Thyroid gland (tissue), 4 donors: ENCODE measurements at regions not wholly inside any gene's neighbourhood (a gene's known extent, or its start where the extent isn't known, plus 50 kb on each side); places are given as distances from the start of the nearest gene placed in this dataset.

Source experiments
- DNase-seq, 2 donors: peaks; one replicate each; pipeline ENCODE4 v3.0.0-alpha.2; 2019
- H3K27ac ChIP-seq, 3 donors: fragments of 200-600 bp; sonication (generic); 1 replicate in 2 of 3; 2 replicates in 1 of 3; pipeline ENCODE4 v1.5.1; 2016 to 2019; ENCODE audit warnings: mild to moderate bottlenecking in 1 of 3, moderate library complexity in 1 of 3
- H3K27me3 ChIP-seq: fragments of 200-600 bp; sonication (generic); one replicate; pipeline ENCODE4 v1.5.1; 2019
- H3K36me3 ChIP-seq, 2 donors: fragments of 200-600 bp; sonication (generic); one replicate each; pipeline ENCODE4 v1.5.1; 2016 to 2019
- H3K4me1 ChIP-seq, 2 donors: fragments of 200-600 bp; sonication (generic); one replicate each; pipeline ENCODE4 v1.5.1; 2017 to 2019
- H3K4me3 ChIP-seq, 3 donors: fragments of 200-600 bp; sonication (generic); replicated peaks in 1 of 3; 1 replicate in 2 of 3; 2 replicates in 1 of 3; pipeline ENCODE4 v1.5.1; 2016; ENCODE audit warnings: mild to moderate bottlenecking in 1 of 3
- H3K9me3 ChIP-seq: fragments of 200-600 bp; sonication (generic); one replicate; pipeline ENCODE4 v1.5.1; 2017
- CTCF ChIP-seq, 6 experiments: fragments of 200-600 bp in 3 of 6; fragments of 450-650 bp in 3 of 6; sonication (generic) in 3 of 6; IDR thresholded peaks; one replicate each; pipeline ENCODE4 v1.5.1; 2016 to 2019; ENCODE audit warnings: antibody characterized with exemption in 6 of 6, mild to moderate bottlenecking in 2 of 6, inconsistent platforms in 1 of 6, moderate library complexity in 1 of 6
- POLR2A ChIP-seq, 2 donors: fragments of 450-650 bp; IDR thresholded peaks; one replicate each; pipeline ENCODE4 v1.6.1; 2017; ENCODE audit warnings: antibody characterized with exemption in 2 of 2, mild to moderate bottlenecking in 2 of 2, moderate library complexity in 1 of 2
- WGBS, 2 donors: methylation state at CpG; one replicate each; pipeline ENCODE4 v1.1.5; 2017; 5-methylcytosine and 5-hydroxymethylcytosine counted together
- intact Hi-C: fragments of 100-400 bp; cut with DNase I; formaldehyde crosslinking; loops from one replicate; pipeline ENCODE4 v1.15.1; 2023

DNA sequence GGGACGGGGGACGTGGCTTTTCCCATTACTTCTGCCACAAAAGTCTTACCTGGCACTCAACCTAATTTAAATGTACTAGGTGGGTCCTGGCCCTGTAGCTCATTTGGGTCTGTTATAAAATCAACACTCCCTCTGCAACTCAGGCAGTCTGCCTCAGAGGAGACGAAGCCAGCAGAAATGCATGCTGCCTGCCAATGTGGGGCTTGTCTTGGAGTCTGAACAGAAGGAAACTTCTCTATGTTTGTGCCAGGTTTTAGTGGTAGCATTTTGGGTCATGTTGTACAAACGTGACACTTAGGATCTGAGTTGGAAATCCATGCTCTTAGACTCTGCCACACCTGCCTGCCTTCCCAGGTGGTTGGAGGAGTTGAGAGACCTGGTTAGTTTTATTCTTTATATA, 292.5 kb upstream of the FAM98A start:
- Histone ChIP-seq H3K9me3 (no peaks in the 10 kb centered on the region), H3K27ac (no peak overlapping the region), H3K4me3 (no peak overlapping the region), H3K36me3 (no peaks in the 10 kb centered on the region), H3K27me3 (no peaks in the 10 kb centered on the region), H3K4me1 (no peaks in the 10 kb centered on the region)
- intact Hi-C loops, result no loop called here
- TF ChIP-seq POLR2A (IDR thresholded peaks at IDR 0.05) (no peak), CTCF (IDR thresholded peaks at IDR 0.05) (no peak)
- 35 to 50% methylated on average over 4 of the region's 4 CpGs for WGBS, 2 donors
- no peak for DNase-seq

DNA sequence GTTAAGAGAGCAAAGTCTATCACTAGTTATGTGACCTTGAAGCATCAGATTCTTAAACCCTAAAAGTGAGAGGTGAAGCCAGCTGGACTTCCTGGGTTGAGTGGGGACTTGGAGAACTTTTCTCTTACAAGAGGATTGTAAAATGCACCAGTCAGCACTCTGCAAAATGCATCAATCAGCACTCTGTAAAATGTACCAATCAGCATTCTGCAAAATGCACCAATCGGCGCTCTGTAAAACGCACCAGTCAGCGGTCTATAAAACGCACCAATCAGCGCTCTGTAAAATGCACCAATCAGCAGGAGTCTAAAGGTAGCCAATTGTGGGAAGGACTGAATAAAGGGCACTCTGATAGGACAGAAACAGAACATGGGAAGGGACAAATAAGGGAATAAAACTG, 291.6 kb upstream of the FAM98A start:
- 90 to 98% methylated on average over 6 of the region's 6 CpGs for WGBS, 2 donors
- Histone ChIP-seq H3K4me1 (no peaks in the 10 kb centered on the region), H3K27me3 (no peaks in the 10 kb centered on the region), H3K27ac (no peak overlapping the region), H3K4me3 (no peak overlapping the region), H3K9me3 (no peaks in the 10 kb centered on the region), H3K36me3 (no peaks in the 10 kb centered on the region)
- no peak for TF ChIP-seq POLR2A (IDR thresholded peaks at IDR 0.05)
- TF ChIP-seq CTCF (IDR thresholded peaks at IDR 0.05), result no peak
- DNase-seq, result no peak
- intact Hi-C loops, result no loop called here

DNA sequence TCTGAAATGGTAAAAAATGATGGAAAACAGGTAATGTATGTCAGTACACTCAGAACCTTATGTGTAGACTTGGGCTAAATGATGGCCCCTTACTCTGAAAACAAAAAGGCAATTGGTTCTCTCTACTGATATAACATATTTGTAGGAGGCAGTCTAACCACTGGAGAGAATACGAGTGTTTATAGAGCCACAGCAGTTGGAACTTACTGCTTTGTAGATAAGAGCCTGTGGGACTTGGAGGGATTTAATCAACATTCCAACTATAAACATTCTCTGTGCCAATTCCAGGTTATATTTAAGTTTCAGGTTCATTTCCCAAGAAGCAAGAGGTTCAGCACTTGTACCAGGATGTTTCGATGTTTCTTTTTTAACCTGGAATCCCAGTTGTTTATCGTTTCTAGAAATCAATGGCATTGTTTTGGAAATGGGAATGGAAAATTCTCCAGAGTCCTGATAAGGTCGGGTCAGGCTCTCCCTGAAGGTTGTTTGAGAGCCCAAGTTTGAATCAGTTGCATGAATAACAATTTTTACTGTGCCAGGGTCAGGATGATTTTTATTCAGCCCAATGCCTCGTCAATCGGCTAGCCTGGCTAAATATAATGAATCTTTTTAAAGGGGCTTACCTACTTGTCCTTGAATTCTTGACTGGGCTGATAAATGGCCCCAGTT, 278.4 kb upstream of the FAM98A start:
- TF ChIP-seq POLR2A (IDR thresholded peaks at IDR 0.05) (no peak), CTCF (IDR thresholded peaks at IDR 0.05) (no peak)
- no peak overlapping the region for H3K27ac ChIP-seq
- H3K36me3 ChIP-seq, result no peaks in the 10 kb centered on the region
- no peaks in the 10 kb centered on the region for H3K27me3 ChIP-seq
- no peaks in the 10 kb centered on the region for H3K4me1 ChIP-seq
- 26 to 33% methylated on average over 6 of the region's 6 CpGs for WGBS, 2 donors
- no peak overlapping the region for H3K4me3 ChIP-seq
- no peaks in the 10 kb centered on the region for H3K9me3 ChIP-seq
- intact Hi-C loops, result no loop called here
- no peak for DNase-seq

- intact Hi-C loops, result no loop called here
- WGBS, 2 donors, result 88 to 94% methylated on average over 1 of the region's 1 CpG
- TF ChIP-seq POLR2A (IDR thresholded peaks at IDR 0.05) (no peak), CTCF (IDR thresholded peaks at IDR 0.05) (no peak)
Measured at GRCh38 chr2:33873076-33873605, 274.0 kb upstream of the FAM98A start.

DNA sequence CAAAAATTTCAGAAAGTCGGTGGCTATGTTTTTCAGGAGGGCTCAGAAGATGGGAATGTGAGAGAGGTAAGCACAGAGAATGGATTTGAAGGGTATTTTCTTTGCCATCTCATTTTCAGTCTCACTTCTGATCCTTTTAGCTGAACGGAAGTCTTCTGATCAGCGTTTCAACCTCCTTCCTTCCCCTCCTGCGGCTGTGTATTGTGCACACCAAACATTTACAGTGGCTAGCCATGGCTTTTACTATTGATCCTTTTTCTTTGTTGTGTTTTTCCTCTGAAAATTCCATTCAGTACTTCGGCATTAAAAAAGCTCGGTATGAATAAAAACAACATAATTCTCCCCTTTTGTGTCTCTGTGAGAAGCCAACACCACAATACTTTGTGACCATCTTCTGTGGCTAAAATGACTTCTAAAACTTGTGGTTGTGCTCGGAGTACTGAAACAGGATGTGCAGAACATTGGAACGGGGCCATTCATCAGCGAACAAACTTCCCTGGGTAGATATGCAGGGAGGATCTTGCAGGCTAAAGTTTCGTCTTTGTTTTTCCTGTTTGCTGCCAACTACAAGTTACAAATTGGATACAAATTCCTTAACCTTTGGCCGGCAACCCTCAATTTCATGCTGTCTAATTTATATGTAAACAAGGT, 260.8 kb upstream of the FAM98A start:
- Histone ChIP-seq H3K36me3 (no peaks in the 10 kb centered on the region), H3K27ac (no peak overlapping the region), H3K4me3 (no peak overlapping the region), H3K4me1 (no peaks in the 10 kb centered on the region), H3K9me3 (no peaks in the 10 kb centered on the region), H3K27me3 (no peaks in the 10 kb centered on the region)
- no peak for DNase-seq
- intact Hi-C loops, result no loop called here
- WGBS, 2 donors, result 57% methylated on average over 11 of the region's 11 CpGs
- TF ChIP-seq CTCF (IDR thresholded peaks at IDR 0.05) (no peak), POLR2A (IDR thresholded peaks at IDR 0.05) (no peak)

More at GRCh38 chr2:33873076-33873605, 274.0 kb upstream of the FAM98A start:
- H3K4me3 ChIP-seq, result no peak overlapping the region
- no peaks in the 10 kb centered on the region for H3K36me3 ChIP-seq
- no peaks in the 10 kb centered on the region for H3K27me3 ChIP-seq
- H3K9me3 ChIP-seq, result no peaks in the 10 kb centered on the region
- H3K4me1 ChIP-seq, result no peaks in the 10 kb centered on the region
- no peak overlapping the region for H3K27ac ChIP-seq
- no peak for DNase-seq
